SKM-1 (cell line): ENCODE measurements at regions not wholly inside any gene's neighbourhood (a gene's known extent, or its start where the extent isn't known, plus 50 kb on each side); places are given as distances from the start of the nearest gene placed in this dataset.

ENCODE experiments used
- DNase-seq: peaks from one replicate; lab custom pipeline; 2025; ENCODE audit not compliant: unreplicated experiment; lab: John Stamatoyannopoulos, UW

- no peak for DNase-seq
Measured at GRCh38 chr2:129636692-129637091, 342.8 kb upstream of the RAB6C start.

DNA sequence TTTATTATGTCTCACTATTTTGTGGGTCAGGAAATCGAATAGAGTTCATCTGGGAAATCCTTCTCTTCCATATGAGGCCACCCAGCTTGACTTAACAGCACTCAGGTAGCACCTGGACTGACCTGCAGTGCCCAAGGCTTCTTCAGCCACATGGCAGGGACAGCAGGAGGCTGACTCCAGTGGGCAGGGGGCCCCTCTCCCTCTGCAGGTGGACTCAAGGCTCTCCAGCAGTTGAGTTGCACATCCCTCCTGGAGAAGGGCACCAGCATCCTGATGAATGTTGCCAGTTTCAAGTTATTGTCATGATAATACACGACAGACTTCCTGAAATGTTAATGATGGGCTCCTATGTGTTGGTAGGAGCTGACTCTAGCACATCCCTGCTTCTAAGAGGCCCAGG lies 338.1 kb upstream of the RAB6C start:
- DNase-seq = no peak

DNA sequence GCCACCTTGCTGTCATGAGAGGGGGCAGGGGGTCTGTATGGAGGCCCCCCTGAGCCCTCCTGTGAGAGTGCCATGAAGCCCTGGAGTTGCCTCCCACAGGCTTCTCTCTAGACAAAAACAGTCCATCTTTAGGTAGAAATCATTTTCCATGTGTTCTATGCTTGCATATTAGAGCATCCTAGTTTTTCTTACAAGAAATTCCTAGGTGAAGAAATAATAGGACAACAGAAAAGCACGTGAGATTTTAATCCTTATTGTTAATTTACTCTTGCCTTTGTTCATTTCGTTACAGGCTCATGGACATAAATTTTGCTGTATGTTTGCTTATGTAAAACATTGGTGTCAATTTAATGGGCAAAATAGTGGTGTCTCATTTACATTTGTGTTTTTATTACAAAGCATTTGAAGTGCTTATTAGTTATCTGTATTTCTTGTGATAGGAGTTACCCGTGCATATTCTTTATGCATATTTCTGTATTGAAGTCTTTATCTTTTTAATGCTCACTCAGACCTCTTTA lies 336.9 kb upstream of the RAB6C start:
- DNase-seq = no peak

DNA sequence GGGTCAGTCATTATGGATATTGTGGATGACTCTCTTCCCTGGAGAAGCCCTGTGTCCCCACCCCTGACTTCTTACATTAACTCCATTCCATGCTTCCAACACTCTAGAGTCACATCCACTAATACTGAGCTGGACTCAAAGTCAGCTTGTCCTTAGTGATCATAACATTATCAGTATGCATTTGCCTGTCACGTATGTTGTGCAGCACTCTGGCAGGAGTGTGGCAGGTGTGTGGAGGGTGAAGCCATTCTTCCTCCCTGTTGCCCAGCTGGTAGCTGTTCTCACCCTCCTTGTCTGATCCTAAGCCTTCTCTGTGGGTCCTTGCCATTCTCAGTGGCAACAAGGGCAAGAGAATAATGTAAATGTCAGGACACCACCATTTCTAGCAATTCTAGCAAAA lies 334.1 kb upstream of the RAB6C start:
- no peak for DNase-seq

DNA sequence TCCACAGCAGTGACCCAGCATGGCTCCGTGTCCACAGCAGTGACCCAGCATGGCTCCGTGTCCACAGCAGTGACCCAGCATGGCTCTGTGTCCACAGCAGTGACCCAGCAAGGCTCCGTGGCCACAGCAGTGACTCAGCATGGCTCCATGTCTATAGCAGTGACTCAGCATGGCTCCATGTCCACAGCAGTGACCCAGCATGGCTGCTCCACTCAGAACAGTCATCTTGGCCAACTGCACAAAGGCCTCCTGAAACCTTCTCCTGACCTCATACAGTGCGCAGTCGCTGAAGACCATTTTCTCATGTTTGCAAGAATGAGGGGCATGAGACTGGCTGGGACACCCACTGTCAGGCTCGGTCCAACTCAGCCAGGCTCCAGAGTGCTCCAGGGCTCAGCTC lies 333.4 kb upstream of the RAB6C start:
- DNase-seq = no peak

GRCh38 chr2:129653246-129653645 lies 326.2 kb upstream of the RAB6C start:
- no peak for DNase-seq

GRCh38 chr2:129654331-129654730 lies 325.1 kb upstream of the RAB6C start:
- no peak for DNase-seq

GRCh38 chr2:129656081-129656598 lies 323.3 kb upstream of the RAB6C start:
- DNase-seq = no peak

GRCh38 chr2:129658430-129658829 lies 321.0 kb upstream of the RAB6C start:
- DNase-seq = no peak

GRCh38 chr2:129661935-129662334 lies 317.5 kb upstream of the RAB6C start:
- DNase-seq = no peak

- no peak for DNase-seq
Measured at GRCh38 chr2:129667577-129667976, 311.9 kb upstream of the RAB6C start.

DNA sequence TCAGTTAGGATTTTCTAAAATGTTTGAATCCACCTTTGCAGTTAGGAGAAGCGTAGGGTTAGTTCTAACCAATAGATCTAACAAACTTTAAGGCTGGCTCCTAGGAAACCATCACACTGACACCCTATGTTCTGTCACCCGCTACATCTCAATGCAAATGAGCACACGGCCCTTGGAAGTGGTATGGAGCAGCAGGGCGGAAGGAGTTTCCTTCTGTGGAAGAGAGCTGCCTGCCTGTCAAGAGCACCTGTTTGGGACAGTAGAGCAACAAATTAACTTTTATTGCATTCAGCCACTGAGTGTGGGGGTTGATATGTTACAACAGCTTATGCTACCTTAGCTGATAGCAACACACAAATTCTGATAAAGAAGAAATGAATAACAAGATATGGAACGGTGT lies 306.9 kb upstream of the RAB6C start:
- no peak for DNase-seq

GRCh38 chr2:129673234-129673633 lies 306.2 kb upstream of the RAB6C start:
- no peak for DNase-seq

DNA sequence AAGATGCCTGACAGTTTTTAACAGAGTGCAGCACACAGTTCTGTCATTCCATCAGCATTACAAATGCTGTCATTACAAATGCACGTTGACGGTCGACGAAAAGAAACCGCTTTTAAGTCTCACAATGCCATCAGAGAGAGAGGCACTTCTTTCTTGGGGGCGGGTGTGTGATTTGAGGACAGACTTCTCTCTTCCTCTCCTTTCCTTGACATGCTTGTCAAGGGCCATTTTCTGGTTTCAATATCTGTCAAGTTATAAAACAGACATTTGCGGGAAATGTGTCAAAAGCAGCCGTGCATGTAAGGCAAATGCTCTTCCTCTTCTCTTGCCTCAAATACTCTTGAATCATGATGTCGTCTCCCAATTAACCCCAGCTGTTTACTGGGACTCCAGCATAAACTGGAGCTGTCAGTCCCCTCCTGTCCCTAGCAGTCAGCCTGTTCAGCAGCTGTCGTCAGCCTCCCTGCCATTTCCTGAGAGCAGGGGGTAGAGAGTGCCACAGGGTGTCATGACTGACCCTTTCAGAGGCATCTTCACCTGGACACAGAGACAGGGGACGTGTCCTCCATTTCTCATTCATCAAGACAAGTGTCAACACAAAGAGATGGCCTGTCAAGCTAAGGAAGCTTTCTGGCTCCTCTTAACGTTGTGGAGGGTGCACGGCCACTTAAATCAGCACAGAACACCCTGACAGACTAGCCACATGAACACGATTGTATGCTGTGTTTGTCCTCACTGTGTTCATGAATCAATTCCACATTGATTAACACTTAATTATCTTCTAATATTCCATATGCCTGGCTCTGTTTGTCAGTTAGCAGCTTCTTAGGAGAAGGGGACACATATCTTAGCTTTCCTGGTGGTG lies 305.4 kb upstream of the RAB6C start:
- DNase-seq = no peak

GRCh38 chr2:129678751-129679150 lies 300.7 kb upstream of the RAB6C start:
- DNase-seq = no peak

DNA sequence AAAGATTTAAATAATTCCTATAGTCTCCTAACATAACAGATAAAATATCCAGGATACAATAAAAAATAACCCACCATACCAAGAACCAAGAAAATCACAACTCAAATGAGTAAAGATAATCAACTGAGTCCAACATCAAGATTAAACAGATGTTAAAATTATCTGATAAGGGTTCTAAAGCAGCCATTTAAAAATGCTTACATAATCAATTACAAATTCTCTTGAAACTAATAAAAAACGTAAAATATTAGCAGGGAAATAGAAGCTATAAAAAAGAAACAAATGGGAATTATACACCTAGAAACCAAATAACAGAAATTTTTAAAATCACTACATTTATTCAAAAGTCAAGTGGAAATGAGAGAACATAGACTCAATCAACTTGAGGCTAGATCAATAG lies 297.7 kb upstream of the RAB6C start:
- DNase-seq = no peak

DNA sequence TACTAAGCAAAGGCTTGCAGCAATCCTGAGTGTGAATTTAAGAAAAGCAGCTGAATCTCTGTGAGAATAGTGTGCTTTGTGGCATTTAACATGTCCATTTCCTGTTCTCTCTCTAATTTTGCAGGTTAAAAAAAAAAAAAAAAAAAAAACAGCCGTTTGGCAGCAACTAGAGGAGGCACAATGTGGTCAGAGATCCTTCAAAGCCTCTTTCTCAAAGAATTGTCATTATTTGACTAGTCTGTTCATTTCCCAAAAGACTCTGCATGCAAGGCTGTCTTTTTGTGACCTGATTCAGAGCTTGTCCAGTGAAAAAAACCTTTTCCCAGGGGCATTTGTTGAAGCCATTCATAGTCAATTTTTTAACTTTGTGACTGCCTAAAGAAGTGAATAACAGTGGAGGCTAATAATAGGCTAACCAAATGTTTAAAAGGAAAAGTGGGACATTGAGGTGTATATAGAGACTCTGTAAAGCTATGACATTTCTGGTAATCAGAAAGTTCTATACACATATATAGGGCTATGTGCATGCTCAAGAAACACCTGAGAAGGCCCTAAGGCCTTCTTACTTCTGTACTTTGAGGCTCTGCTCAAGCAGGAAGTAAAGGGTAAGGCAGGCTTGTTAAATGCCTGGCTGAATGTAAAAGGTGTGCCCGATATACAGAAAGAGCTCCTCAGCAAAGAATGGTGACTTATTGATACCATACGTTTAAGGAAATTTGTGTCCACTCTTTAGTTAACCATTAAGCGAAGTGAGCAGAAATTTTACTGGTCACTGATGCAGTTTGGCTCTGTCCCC lies 289.6 kb upstream of the RAB6C start:
- no peak for DNase-seq

DNA sequence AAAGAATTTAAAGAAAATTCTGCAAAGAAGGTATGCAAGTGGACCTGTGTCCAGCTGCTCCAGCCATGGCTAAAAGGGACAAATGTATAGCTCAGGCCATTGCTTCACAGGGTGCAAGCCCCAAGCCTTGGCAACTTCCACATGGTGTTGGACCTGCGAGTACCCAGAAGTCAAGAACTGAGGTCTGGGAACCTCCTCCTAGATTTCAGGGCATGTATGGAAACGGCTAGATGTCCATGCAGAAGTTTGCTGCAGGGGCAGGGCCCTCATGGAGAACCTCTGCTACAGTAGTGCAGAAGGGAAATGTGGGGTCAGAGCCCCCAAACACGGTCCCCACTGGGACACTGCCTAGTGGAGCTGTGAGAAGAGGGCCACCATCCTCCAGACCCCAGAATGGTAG lies 284.0 kb upstream of the RAB6C start:
- DNase-seq = no peak

DNA sequence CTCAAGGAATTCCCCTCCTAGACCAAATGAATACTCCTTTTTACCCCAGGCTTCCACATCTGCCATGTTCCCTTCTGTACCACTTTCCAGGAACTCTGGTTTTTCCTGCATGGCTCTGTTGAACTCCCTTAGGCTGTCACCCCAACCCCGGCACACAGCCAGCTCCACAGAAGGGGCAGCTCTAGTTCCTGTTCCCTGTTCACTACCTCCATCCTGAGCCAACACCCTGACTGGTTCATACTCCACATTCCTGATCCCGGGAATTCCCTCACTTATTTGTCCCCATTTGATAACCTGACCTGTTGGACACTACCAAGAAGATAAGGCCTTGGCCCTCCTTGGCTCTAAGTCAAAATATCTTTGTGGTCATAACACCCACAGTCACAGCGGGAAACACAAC lies 280.9 kb upstream of the RAB6C start:
- no peak for DNase-seq

GRCh38 chr2:129699781-129700573 lies 279.5 kb upstream of the RAB6C start:
- no peak for DNase-seq
